SK-MEL-5 (cell line): ENCODE measurements at regions not wholly inside any gene's neighbourhood (a gene's known extent, or its start where the extent isn't known, plus 50 kb on each side); places are given as distances from the start of the nearest gene placed in this dataset.
"Not testable (repeated sequence)": the region's sequence is repeated elsewhere in the genome, so short reads cannot be mapped to it uniquely, and the experiment has no call there.

Experiments used
- DNase-seq: peaks from one replicate; pipeline ENCODE4 v3.0.0-alpha.2; 2016; ENCODE audit warnings: low read depth, low spot score
- in situ Hi-C: cut with HindIII; loops from 2 replicates; pipeline ENCODE4 v1.10.0; 2016; ENCODE audit warnings: low sequenced_read_pairs, high pct_unique_total_duplicates, low pct_unique_long_range_greater_than_20kb

DNA sequence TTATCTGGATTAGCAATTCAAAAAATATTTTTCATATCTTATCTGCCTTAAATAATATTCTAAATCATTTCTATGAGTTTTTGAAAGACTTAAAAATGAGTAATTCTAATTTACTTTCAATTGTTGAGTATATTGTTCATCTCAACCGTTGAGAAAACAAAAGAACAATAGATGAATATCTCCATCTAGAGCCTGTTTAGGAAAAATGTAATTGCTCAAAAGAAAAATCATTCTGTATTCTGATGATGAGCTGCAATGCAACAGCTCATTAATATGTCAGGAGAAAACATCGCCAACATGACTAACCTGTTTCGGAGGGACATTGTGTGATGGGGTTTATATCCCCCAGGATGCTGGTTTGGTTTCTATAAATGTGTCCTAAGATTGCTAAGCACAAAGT, 417.6 kb downstream of the SUCLG1 start:
- in situ Hi-C loops = no loop called here
- DNase-seq = no peak

DNA sequence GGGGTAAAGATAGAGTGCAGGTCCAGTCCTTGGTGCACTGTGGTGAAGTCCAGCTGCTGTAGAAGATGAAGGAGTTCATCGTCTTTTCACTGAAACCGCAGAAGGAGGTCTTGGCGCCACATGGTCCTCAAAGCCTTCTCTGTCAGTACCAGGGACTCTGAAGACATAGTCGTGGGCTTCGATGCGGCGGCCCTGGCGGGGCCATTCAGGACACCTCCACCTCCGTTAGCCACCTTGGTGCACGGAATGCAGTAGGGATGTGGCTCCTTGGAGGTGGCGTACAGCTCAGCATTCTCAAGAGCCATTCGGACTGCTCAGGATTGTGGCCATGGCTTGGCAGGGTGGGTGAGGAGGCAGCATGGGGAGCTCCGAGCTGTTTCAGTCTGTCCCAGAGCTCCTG, 418.8 kb downstream of the SUCLG1 start:
- no peak for DNase-seq
- in situ Hi-C loops = no loop called here

DNA sequence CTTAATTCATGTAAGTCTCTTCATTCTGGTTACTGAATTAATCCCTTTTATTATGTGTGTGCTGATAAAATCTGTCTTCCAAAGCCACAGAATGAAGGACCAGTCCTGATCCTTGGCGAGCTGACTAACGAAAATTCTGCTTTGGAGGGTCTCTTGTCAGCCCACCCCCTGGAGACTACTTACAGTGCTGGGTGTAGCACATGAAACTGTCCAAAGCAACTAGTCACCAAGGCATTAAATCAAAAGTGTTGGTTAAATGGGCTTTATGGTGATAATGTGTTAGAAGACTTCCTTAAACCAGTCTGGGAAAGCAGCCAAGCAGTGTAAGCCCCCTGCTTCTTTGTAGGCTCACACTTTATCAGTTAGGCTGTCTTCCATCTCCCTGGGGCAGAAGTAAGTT, 420.2 kb downstream of the SUCLG1 start:
- in situ Hi-C loops = no loop called here
- DNase-seq = no peak

DNA sequence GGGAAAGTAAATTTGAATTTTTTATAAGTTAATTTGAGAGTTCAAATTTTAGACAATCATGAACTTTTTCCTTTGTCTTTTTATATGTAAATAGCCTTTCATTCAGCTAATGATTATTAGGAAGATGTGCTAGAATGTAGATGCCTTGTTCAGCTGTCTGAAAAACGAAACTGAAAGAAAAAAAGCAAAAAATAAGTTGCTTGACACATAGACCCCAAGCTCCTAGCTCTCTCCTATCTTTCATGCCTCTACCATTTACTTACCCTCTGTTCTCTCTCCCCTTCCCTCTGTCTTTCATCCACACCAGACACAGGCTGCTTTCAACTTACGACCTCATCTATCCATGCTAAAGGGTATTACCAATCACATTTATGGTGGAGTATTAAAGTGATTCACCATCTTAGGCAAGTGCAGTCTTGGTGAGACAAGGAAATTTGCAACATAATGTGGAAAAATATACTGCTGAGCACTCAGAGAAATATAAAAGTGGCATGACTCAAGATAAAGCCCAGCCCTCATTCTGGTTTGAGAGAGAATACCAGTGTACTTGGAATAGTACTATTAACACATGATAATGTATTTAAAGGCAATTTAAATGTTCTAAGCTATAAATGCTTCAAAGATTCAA, 425.6 kb downstream of the SUCLG1 start:
- DNase-seq = no peak
- in situ Hi-C loops = no loop called here

DNA sequence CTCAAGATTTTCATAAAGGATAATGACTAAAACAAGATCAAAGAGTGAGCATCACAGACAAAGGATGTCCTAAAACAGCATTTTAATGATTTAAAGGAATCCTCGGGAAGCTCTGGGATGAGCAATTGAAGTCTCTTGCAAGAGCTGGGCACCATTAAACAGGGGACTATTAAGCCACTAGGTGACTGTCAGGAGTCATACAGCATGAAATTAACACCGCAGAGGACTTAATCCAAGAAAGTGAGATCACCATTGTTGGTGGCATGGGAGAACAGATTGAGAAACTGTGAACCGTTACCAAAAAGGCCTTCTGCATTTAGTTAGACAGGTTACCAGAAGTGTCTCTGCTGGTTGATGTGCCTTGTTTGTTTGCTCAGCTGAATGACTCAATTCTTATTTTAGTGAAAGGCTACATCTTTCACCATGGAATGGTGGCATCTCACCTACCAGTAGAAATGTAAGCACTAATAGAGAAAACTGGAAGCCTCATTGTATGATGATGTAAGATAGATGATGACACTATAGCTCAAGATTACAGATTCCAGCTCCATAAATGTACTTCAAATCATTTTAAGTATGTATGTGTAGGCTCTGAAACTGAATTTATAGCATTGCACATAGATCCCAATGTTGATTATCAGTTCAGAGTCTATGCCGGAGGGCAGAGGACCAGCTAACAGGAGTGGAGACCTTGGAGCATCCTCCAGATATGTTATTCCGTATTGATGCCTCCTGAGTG, 427.6 kb downstream of the SUCLG1 start:
- in situ Hi-C loops = no loop called here
- no peak for DNase-seq

DNA sequence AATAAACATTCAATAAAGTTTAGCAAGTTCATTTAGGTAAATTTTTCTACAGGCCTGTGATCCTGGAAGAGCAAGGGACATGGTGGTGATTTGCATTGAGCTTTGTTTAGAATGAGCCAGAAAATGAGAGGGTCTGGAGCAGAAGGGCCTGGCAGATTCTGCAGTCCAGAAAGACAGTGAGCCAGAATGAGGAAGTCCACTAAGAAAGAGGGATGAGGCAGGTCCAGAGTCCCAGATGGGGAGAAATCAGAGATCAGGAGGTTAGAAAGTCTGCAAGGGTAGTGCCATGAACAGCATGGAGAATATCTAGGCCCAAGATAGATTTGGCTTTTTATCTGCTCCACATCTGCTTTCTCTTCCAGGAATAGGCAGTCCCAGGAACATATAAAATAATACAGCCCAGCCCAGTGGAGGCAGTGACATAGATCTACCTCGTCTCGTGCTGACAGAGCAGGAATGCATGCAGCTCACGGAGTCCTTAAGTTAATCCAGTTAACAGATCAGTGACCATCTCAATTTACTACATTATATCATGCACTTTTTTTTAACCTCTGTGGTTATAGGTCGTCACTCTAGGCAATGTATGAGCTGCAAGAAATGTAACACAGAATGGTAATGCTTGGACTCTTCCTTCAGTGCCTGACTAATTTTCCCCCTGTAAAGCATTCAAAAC, 429.0 kb downstream of the SUCLG1 start:
- DNase-seq = no peak
- in situ Hi-C loops = no loop called here

DNA sequence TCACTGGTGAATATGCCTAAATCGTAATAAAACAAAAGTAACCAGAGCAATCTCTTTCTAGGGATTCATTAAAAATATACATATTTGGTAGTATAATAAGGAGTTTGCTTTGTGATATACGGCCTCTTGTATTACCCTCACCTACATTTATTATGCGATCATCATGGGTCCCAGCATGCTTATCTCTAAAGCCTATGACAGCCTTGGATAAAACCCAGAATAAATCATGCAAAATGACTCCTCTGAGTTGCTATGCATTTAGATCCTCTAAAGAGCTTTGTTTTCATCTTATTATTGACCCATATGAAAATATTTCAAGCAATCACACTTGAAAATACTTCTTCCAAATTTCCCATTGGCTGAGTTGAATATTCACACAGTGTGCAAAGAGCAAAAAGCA, 432.3 kb downstream of the SUCLG1 start:
- DNase-seq = no peak
- in situ Hi-C loops = no loop called here

DNA sequence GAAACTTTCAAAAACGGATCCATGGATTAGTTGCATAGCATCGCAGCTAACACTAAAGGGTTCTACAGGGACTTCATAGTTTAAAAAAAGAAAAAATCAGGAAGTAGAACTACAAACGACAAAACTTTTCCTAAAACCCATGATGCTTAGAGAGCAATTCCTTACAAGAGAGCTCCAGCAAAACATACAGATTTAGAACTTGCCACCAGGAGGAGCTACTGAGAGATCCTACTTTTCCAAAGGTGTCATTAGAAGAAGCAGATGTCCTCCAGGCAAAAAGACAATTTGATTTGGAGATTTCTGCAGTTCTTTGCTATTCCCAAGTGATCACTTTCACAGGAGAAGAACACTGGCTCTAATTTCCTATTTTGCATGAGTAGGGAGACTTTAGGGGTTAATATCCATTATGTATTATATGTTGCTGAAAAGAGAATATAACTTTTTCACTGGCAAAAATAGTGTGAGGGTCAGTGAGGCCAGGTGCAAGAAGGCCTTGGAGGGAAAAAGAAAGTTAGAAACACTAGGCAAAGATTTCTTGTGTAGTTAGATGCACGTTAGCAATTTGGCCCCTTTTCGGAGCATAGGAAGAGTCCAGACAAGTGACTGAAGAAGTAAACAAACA, 436.2 kb downstream of the SUCLG1 start:
- DNase-seq = peak; percentile 88
- in situ Hi-C loops = no loop called here

DNA sequence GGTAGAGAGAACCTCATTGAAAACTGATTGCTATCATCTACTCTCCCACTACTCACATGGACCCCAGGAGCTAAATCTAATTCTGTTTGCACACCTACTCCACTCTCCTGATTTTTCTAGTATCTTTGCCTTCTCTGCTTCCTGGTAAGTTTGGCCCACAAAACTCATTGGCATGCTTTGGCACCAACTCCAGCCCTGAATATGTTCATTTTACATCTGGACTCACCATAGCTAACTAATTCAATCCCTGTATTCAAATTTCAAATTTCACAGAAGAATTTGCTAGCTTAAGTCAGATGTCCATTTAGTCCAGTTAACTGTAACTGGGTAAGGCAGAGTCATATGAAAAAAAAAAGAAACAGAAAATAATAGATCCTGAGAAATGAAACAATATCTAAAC, 442.1 kb downstream of the SUCLG1 start:
- in situ Hi-C loops = no loop called here
- no peak for DNase-seq

DNA sequence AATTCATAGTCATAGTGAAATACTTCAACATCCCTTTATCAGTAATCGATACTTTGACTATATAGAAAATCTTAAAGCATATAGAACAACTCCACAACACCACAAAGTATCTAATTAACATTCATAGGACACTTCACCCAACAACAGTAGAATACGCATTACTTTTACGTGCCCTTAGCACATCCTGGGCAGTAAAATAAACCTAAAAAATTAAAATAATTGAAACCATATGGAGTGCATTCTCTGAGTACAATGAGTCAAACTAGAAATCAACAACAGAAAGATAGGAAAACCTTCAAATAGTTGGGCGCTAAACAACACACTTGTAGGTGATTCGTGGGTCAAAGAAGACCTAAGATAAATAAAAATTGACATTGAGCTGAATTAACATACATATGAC, 442.9 kb downstream of the SUCLG1 start:
- DNase-seq = no peak
- in situ Hi-C loops = no loop called here

DNA sequence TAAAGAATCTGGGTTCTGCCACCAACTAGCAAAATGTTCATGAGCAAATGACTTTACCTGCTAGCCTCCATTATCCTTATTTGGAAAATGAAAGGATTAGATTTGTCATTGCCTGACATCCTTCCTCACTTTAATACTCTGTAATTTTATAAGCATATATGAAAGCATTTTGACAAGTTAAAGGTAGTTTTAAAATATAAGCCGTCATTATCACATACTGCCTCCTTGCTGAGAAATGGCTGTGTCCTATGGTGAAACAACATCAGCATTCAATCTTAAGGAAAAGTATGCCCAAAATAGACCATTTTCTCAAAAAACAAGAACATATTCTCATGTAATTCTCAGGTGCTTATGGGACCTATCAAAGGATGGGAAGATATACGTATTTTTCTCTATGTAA, 461.2 kb downstream of the SUCLG1 start:
- in situ Hi-C loops = no loop called here
- DNase-seq = no peak

DNA sequence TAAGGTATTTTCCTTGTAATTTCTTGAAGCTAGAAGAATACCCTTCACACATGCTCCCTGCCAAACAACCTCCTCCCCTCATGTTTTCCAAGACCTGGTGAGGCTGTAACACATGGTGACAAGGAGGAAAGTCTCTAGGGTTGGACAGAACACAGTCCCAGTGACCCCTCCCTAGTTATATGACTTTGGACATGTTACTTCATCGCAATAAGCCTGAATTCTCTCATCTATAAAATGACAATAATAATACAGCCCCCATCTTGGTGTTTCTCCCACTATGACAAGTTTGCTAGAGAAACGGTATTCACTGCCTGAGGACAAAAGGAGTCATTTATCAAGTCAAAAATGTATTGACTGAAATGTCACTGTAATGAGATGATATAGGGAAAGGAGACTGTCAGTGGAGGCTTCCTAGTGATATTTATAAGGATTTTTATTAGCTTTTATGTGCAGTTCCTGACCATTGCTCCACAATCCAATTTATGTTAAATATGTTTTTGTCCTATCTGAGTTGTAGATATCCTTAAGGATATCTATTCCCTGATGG, 464.4 kb downstream of the SUCLG1 start:
- in situ Hi-C loops = no loop called here
- no peak for DNase-seq

DNA sequence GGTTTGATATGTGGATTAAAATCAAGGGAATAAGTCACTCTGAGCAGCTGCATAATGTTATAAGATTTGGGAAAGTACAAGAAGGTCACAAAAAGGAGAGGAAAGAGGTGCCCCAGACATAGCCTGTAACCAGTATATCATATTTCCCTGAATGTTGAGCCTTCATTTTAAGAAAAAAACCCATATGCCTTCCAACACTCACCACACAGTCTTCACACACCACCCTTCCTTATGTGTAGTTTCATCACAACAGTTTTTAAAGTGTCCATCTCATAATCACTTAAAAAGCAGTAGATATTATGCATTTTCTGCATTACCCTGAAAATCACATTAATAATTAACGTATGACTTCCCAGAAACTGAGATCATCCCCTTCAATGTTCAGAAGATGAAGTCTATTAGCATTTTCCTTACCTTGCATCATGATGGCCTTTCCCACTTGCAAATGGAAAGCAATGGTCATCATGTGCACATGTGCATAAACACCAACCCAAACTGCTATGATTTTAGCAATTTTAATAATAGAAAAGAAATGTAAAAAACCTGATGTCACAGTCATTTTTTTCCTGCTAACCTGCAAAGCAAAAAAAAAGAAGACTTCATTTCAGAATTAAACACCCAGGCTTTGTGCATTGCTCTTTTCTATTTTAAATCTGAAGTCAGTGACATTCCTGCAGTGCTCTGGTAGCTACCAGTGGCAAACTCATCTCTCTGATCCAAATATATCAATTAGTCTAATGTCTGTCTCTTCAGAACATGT, 465.0 kb downstream of the SUCLG1 start:
- DNase-seq = no peak
- in situ Hi-C loops = no loop called here

DNA sequence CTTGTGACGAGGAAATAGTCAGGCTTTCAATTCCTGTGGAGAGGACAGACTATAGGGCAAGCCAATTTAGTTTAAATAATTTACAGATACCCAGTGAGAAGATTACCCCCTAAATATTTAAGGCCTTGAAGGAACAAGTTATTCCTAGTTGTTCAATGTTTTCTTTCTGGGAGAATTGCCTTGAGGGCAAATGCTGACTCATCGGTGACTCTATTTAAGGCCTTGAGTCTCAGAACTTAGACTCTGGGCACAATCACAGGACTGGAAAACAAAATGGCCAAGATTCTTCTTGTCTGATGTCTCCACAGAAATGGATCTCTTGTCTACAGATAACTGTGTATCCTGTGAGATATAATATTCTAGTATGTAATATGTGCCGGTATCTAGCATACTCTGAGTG, 467.1 kb downstream of the SUCLG1 start:
- DNase-seq = peak; percentile 56
- in situ Hi-C loops = no loop called here

DNA sequence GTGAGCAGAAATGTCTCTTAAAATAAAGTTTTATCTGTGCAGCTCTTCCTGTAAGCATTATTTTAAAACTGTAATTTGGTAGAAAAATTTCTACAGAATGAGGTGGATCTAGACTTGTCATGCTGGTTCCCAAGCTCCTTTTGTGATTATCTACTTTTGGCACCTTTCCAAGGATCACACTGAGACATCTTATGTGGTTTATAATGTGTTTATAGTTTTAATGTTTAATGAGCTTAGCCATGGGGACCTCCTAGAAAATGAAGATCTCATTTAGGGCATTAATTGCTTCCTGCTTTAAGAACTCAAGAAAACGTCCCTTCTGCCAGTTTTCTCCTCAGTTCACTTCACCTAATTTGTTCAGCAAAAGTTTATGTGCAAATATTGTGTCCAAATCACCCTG, 468.4 kb downstream of the SUCLG1 start:
- DNase-seq = no peak
- in situ Hi-C loops = no loop called here

DNA sequence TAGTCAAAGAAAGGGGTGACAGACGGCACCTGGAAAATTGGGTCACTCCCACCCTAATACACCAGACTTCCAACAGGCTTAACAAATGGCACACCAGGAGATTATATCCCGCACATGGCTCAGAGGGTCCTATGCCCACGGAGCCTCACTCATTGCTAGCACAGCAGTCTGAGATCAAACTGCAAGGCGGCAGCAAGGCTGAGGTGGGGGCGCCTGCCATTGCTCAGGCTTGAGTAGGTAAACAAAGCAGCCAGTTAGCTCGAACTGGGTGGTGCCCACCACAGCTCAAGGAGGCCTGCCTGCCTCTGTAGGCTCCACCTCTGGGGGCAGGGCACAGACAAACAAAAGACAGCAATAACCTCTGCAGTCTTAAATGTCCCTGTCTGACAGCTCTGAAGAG, 482.5 kb downstream of the SUCLG1 start:
- DNase-seq, in situ Hi-C loops: not testable (repeated sequence)

DNA sequence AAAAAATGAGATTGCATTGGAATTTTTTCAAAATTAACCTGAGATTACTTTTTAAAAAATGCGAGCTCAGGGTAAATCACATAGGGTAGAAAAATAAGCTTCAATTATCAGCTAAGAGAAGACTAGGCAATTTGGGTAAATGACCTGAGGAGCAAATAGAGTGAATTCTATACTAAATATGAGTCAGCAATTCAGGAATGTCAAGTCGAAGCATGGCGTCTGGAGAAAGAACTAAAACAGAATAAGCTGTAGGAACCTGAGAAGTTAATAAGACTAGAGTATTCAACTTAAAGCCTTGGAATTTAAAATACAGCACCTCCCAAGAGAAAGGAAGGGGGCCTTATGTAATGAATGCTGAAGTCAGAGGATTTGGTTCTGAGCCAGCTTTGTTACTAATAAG, 487.0 kb downstream of the SUCLG1 start:
- in situ Hi-C loops = no loop called here
- no peak for DNase-seq

DNA sequence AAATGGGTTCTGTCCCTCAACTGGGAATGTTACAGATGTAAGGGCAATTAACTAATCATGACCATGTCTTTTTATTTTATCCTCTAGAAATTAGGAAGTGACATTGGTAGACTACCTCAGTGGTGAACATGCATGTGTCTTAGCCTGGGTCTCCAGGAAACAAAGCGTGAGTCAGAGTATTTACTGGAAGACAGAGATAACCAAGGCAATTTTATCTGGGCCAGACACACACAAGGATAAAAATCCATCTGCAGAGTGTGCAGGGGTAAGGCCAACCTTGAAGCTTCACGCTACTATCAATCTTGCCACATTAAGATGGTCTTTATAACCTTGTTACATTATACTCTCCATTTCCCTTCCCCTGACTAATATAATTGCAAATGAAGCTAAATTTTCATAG, 487.5 kb downstream of the SUCLG1 start:
- in situ Hi-C loops = no loop called here
- no peak for DNase-seq
